Dendritic cell treated with granulocyte-macrophage colony-stimulating factor and Interleukin-4, amounts not matched to agents 40 ng/mL and 50 ng/mL, for 4 days (primary cell): ENCODE measurements at regions not wholly inside any gene's neighbourhood (a gene's known extent, or its start where the extent isn't known, plus 50 kb on each side); places are given as distances from the start of the nearest gene placed in this dataset.

Source experiments
- H3K27ac Mint-ChIP-seq: one replicate; pipeline ENCODE4 v1.8.0; 2022; ENCODE audit warnings: mild to moderate bottlenecking, mixed read lengths
- H3K27me3 Mint-ChIP-seq: one replicate; pipeline ENCODE4 v1.8.0; 2022; ENCODE audit warnings: mild to moderate bottlenecking, mixed read lengths
- H3K36me3 Mint-ChIP-seq: one replicate; pipeline ENCODE4 v1.8.0; 2022; ENCODE audit warnings: low read depth, mixed read lengths
- H3K4me1 Mint-ChIP-seq: one replicate; pipeline ENCODE4 v1.8.0; 2022; ENCODE audit warnings: low read depth, mixed read lengths
- H3K4me3 Mint-ChIP-seq: one replicate; pipeline ENCODE4 v1.8.0; 2022; ENCODE audit warnings: mild to moderate bottlenecking, moderate library complexity, mixed read lengths
- H3K9me3 Mint-ChIP-seq: one replicate; pipeline ENCODE4 v1.8.0; 2022; ENCODE audit warnings: mixed read lengths
- intact Hi-C: fragments of 100-400 bp; cut with micrococcal nuclease; formaldehyde crosslinking; loops from one replicate; pipeline ENCODE4 v1.15.0; 2022

- intact Hi-C loops, result no loop called here
- H3K9me3 Mint-ChIP-seq, result peaks cover 13% of the 10 kb centered on the region
- no peaks in the 10 kb centered on the region for H3K36me3 Mint-ChIP-seq
- no peak overlapping the region for H3K27ac Mint-ChIP-seq
- H3K4me3 Mint-ChIP-seq, result no peak overlapping the region
- no peaks in the 10 kb centered on the region for H3K4me1 Mint-ChIP-seq
- H3K27me3 Mint-ChIP-seq, result no peaks in the 10 kb centered on the region
These were observed 121.1 kb upstream of the PDE1C start for GRCh38 chr7:32191305-32191704.

- Mint-ChIP-seq H3K27me3 (no peaks in the 10 kb centered on the region), H3K4me3 (no peak overlapping the region), H3K4me1 (no peaks in the 10 kb centered on the region), H3K9me3 (no peaks in the 10 kb centered on the region), H3K36me3 (no peaks in the 10 kb centered on the region), H3K27ac (no peak overlapping the region)
- intact Hi-C loops, result no loop called here
These were observed 109.4 kb upstream of the PDE1C start for GRCh38 chr7:32179567-32179966.

DNA sequence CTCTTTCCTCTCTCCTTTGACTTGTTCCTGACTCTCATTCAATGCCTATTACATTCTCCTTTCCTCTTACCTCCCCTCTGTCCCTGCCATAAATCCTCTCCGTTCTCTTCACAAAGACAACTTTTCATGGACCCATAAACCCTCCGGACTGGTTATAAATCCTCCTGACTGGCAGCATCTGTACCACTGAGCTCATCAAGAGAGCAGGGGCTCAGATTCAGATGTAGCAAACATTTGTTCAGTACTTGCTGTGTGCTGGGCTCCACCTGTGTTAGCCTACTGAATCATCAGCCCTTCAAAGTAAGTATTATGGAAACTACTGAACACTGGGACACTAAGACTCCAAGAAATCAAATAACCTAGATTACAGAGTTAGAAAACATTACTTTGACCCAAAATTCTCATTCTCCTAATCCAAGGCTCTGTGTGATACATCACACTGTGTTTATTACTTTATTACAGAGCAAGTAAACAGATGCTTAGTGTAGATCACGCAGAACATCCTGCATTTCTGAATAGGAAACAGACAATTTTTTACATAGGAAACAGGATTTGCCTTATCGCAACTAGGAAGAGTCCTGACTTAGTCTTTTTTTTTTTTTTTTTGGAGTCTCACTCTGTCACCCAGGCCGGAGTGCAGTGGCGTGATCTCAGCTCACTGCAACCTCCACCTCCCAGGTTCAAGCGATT lies 108.6 kb upstream of the PDE1C start:
- no peaks in the 10 kb centered on the region for H3K27me3 Mint-ChIP-seq
- no peaks in the 10 kb centered on the region for H3K4me1 Mint-ChIP-seq
- intact Hi-C loops, result no loop called here
- H3K9me3 Mint-ChIP-seq, result no peaks in the 10 kb centered on the region
- no peak overlapping the region for H3K27ac Mint-ChIP-seq
- H3K4me3 Mint-ChIP-seq, result no peak overlapping the region
- H3K36me3 Mint-ChIP-seq, result no peaks in the 10 kb centered on the region

DNA sequence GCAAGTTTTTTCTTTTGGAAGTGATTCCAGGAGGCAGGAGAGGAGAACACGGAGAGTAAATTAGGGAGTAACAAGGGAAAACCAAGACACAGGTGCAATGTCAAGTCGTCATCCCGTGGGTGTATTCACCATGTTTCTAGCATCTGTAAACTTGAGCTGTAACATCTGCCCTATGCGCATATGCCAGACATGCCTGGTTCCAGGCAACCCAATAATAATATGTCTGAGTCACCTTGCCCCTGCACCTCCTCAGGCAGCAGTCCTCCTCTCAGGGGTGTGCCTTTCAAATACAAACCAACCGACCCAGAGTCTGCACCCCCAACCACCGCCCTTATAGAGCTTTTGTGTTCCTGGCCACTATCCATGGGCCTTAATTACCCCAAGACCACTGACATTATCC lies 107.0 kb upstream of the PDE1C start:
- intact Hi-C loops, result no loop called here
- no peaks in the 10 kb centered on the region for H3K4me1 Mint-ChIP-seq
- H3K27ac Mint-ChIP-seq, result no peak overlapping the region
- H3K4me3 Mint-ChIP-seq, result no peak overlapping the region
- no peaks in the 10 kb centered on the region for H3K27me3 Mint-ChIP-seq
- no peaks in the 10 kb centered on the region for H3K36me3 Mint-ChIP-seq
- no peaks in the 10 kb centered on the region for H3K9me3 Mint-ChIP-seq

DNA sequence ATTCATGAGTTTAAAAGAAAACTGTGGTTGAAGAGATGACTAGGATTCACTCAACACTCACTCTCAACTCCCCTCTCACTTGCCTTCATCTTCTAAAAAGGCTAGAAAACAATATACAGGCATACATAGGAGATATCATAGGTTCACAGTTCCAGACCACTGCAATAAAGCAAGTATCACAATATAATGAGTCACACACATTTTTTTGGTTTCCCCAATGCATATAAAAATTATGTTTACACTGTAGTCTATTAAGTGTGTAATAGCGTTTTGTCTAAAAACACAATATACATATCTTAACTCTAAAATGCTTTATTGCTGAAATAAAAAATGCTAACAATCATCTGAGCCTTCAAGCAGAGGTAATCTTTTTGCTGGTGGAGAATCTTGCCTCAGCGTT lies 104.9 kb upstream of the PDE1C start:
- Mint-ChIP-seq H3K27ac (no peak overlapping the region), H3K4me3 (no peak overlapping the region), H3K27me3 (no peaks in the 10 kb centered on the region), H3K9me3 (no peaks in the 10 kb centered on the region), H3K4me1 (no peaks in the 10 kb centered on the region), H3K36me3 (no peaks in the 10 kb centered on the region)
- intact Hi-C loops, result no loop called here

- no peaks in the 10 kb centered on the region for H3K9me3 Mint-ChIP-seq
- no peak overlapping the region for H3K27ac Mint-ChIP-seq
These were observed 101.0 kb upstream of the PDE1C start for GRCh38 chr7:32171248-32171647.

DNA sequence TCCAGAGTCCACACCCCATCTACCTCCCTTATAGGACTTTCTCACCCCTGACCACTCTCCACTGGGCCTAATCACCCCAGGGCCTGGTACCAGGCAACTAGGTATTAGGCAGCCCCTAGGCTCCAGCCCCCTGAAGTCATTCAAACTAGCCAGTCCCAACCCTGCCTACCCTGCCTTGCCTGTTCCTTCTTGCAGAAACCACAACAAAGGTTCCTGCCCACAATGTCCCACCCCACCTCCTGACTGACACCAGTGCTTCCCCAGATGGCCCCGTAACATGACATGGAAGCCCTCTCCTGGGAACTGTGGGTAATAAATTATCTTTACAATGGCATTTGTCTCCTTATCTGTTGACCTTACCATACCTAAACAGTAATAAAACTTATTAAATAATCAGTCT lies 100.6 kb upstream of the PDE1C start:
- intact Hi-C loops, result no loop called here
- Mint-ChIP-seq H3K4me1 (no peaks in the 10 kb centered on the region), H3K27me3 (no peaks in the 10 kb centered on the region), H3K9me3 (no peaks in the 10 kb centered on the region), H3K4me3 (no peak overlapping the region), H3K36me3 (no peaks in the 10 kb centered on the region), H3K27ac (no peak overlapping the region)

More at GRCh38 chr7:32171248-32171647, 101.0 kb upstream of the PDE1C start:
- intact Hi-C loops, result no loop called here
- Mint-ChIP-seq H3K27me3 (no peaks in the 10 kb centered on the region), H3K4me3 (no peak overlapping the region), H3K4me1 (no peaks in the 10 kb centered on the region), H3K36me3 (no peaks in the 10 kb centered on the region)

DNA sequence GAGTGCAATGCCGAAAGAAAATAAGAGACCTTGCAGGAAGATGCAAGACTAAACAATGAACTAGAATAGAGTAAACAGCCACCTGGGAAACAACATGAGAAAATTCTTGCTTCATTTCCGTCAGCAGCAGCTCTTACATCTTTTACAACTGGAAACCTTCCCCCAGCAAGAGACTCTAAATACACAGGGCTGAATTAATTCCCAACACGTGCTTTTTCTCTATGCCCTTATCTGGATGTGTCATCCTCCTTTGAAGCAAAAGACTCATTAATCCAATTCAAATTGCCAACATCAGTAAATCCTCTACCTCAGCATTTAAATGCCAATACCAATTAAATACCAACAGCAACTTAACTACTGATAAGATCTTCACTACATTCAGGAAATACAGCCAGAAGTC lies 99.0 kb upstream of the PDE1C start:
- Mint-ChIP-seq H3K27me3 (no peaks in the 10 kb centered on the region), H3K36me3 (no peaks in the 10 kb centered on the region), H3K9me3 (no peaks in the 10 kb centered on the region), H3K4me1 (no peaks in the 10 kb centered on the region), H3K4me3 (no peak overlapping the region), H3K27ac (no peak overlapping the region)
- intact Hi-C loops, result no loop called here

- Mint-ChIP-seq H3K9me3 (no peaks in the 10 kb centered on the region), H3K4me1 (no peaks in the 10 kb centered on the region), H3K27me3 (no peaks in the 10 kb centered on the region), H3K4me3 (no peak overlapping the region), H3K27ac (no peak overlapping the region), H3K36me3 (no peaks in the 10 kb centered on the region)
- intact Hi-C loops, result no loop called here
These were observed 97.6 kb upstream of the PDE1C start for GRCh38 chr7:32167815-32168214.

DNA sequence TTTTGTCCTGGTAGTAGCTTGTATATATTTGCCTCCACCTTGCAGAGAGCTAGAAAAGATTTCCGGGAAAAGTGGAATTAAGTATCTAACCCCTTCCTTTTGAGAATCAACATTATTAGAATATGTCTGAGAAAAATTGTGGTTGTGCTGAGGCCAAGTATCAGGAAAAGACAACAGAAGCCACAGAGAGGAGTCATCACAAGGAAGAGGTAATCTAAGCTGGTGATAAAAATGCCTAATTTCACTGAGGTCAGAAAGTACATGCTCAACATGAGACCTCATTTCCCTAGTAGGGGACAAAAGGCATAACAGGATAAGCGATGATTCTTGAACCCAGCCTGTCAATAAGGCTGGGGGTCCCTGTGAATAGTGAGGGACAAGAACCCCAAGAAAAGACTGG lies 97.0 kb upstream of the PDE1C start:
- Mint-ChIP-seq H3K36me3 (no peaks in the 10 kb centered on the region), H3K27me3 (no peaks in the 10 kb centered on the region), H3K9me3 (no peaks in the 10 kb centered on the region), H3K4me3 (no peak overlapping the region), H3K4me1 (no peaks in the 10 kb centered on the region), H3K27ac (no peak overlapping the region)
- intact Hi-C loops, result no loop called here

- Mint-ChIP-seq H3K27ac (no peak overlapping the region), H3K9me3 (no peaks in the 10 kb centered on the region), H3K4me3 (no peak overlapping the region), H3K36me3 (no peaks in the 10 kb centered on the region), H3K4me1 (no peaks in the 10 kb centered on the region), H3K27me3 (no peaks in the 10 kb centered on the region)
- intact Hi-C loops, result no loop called here
These were observed 94.3 kb upstream of the PDE1C start for GRCh38 chr7:32164341-32164996.

DNA sequence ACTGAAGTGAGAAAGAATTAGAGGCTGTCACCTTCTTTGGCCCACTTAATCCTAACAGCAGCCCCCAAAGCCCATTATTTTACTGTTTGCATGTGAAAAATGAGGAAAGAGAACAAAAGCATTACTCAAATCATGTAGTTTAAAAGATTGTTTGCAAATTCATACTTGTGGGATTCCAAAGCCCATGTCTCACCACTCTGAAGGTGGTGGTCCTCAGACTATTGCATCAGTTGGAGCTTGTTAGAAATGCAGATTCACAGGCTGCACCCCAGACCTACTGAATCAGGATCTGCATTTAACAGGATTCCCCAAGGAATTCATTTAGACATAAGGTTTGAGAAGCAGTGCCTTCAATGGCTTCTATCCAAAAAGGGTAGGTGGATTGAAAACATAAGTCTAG lies 93.7 kb upstream of the PDE1C start:
- no peaks in the 10 kb centered on the region for H3K36me3 Mint-ChIP-seq
- no peaks in the 10 kb centered on the region for H3K27me3 Mint-ChIP-seq
- intact Hi-C loops, result no loop called here
- no peak overlapping the region for H3K27ac Mint-ChIP-seq
- H3K4me3 Mint-ChIP-seq, result no peak overlapping the region
- no peaks in the 10 kb centered on the region for H3K4me1 Mint-ChIP-seq
- no peaks in the 10 kb centered on the region for H3K9me3 Mint-ChIP-seq

- Mint-ChIP-seq H3K27me3 (no peaks in the 10 kb centered on the region), H3K4me1 (no peaks in the 10 kb centered on the region), H3K9me3 (no peaks in the 10 kb centered on the region), H3K36me3 (no peaks in the 10 kb centered on the region), H3K4me3 (no peak overlapping the region), H3K27ac (no peak overlapping the region)
- intact Hi-C loops, result no loop called here
These were observed 93.1 kb upstream of the PDE1C start for GRCh38 chr7:32163141-32163806.

GRCh38 chr7:32161708-32162107 lies 91.5 kb upstream of the PDE1C start:
- Mint-ChIP-seq H3K4me1 (no peaks in the 10 kb centered on the region), H3K27ac (no peak overlapping the region), H3K9me3 (no peaks in the 10 kb centered on the region), H3K36me3 (no peaks in the 10 kb centered on the region), H3K4me3 (no peak overlapping the region), H3K27me3 (no peaks in the 10 kb centered on the region)
- intact Hi-C loops, result no loop called here
